ENCODE measurements at regions not wholly inside any gene's neighbourhood (a gene's known extent, or its start where the extent isn't known, plus 50 kb on each side); places are given as distances from the start of the nearest gene placed in this dataset.

DNA sequence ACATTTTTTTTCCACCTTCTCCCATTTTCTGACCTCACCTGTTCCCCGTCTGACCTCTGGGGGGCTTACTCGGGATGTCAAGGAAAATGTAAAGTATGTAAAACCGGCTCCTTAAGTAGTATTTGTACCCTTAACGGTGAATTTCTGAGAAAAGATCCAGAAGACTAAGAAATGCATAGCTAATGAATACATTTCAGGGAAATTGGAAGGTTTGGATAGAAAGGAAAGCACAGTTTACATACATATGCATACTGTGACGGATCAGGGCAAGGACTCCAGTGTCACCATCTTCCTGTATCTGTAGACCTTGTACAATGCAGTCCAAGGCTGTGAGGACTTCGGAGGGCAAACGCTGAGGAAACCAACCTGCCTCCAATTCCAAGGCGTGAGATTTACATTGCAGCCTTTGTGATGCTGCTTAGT lies 2185.9 kb upstream of the TENM3 start:
- Histone ChIP-seq H3K36me3 (replicated peaks in 1 of 2; ENCODE audit: control insufficient read depth in 1 of 2, insufficient read depth in 2 of 2, low read length in 2 of 2) (no peaks in the 10 kb centered on the region), H3K4me3 (replicated peaks in 1 of 3; ENCODE audit: low read depth in 2 of 3, low read length in 3 of 3) (peak overlapping the region in 1 of 3 experiments; percentile 48), H4K20me1 (ENCODE audit: insufficient read depth, low read length) (no peaks in the 10 kb centered on the region), H3K27ac (ENCODE audit: low read depth in 1 of 2, low read length in 2 of 2) (no peak overlapping the region), H3K9ac (ENCODE audit: insufficient read depth, low read length, poor library complexity, severe bottlenecking) (no peak overlapping the region), H3K4me1 (ENCODE audit: control insufficient read depth in 1 of 2, insufficient read depth in 2 of 2, low read length in 2 of 2) (peaks cover 0 to 17% of the 10 kb centered on the region in 2 donors), H3K79me2 (ENCODE audit: insufficient read depth, low read length) (no peaks in the 10 kb centered on the region), H3K9me3 (replicated peaks in 1 of 2; ENCODE audit: control insufficient read depth in 1 of 2, insufficient read depth in 1 of 2, low read length in 2 of 2) (peaks cover 0 to 17% of the 10 kb centered on the region in 2 donors), H3K27me3 (ENCODE audit: control insufficient read depth in 2 of 2, insufficient read depth in 2 of 2, low read length in 2 of 2) (peaks cover 47 to 72% of the 10 kb centered on the region in 2 donors), H3K4me2 (replicated peaks; ENCODE audit: extremely low read depth, low read length, poor library complexity, severe bottlenecking) (no peak overlapping the region), H2AFZ (ENCODE audit: insufficient read depth, low read depth, low read length, poor library complexity, severe bottlenecking) (no peak overlapping the region)
- H3K9me3 Mint-ChIP-seq = peaks cover 0 to 16% (median 4%) of the 10 kb centered on the region in 7 donors
- TF ChIP-seq, protein P1, sequence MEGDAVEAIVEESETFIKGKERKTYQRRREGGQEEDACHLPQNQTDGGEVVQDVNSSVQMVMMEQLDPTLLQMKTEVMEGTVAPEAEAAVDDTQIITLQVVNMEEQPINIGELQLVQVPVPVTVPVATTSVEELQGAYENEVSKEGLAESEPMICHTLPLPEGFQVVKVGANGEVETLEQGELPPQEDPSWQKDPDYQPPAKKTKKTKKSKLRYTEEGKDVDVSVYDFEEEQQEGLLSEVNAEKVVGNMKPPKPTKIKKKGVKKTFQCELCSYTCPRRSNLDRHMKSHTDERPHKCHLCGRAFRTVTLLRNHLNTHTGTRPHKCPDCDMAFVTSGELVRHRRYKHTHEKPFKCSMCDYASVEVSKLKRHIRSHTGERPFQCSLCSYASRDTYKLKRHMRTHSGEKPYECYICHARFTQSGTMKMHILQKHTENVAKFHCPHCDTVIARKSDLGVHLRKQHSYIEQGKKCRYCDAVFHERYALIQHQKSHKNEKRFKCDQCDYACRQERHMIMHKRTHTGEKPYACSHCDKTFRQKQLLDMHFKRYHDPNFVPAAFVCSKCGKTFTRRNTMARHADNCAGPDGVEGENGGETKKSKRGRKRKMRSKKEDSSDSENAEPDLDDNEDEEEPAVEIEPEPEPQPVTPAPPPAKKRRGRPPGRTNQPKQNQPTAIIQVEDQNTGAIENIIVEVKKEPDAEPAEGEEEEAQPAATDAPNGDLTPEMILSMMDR (IDR thresholded peaks at IDR 0.05) = no peak
- H3K36me3 Mint-ChIP-seq = peaks cover 0 to 5% of the 10 kb centered on the region in 2 donors
- peaks cover 58 to 68% (median 58%) of the 10 kb centered on the region in 3 donors for H3K27me3 Mint-ChIP-seq (ENCODE audit: low read depth in 3 of 3)
- peaks cover 14% of the 10 kb centered on the region for H3K4me1 Mint-ChIP-seq
- 40% methylated on average over 1 of the region's 8 CpGs for WGBS (ENCODE audit: insufficient coverage)
- H3K4me3 Mint-ChIP-seq = peak overlapping the region in 1 of 2 donors; percentile 73
- DNase-seq = no peak
- intact Hi-C loops (cut with micrococcal nuclease) = no loop called here
- no peak overlapping the region for H3K27ac Mint-ChIP-seq

DNA sequence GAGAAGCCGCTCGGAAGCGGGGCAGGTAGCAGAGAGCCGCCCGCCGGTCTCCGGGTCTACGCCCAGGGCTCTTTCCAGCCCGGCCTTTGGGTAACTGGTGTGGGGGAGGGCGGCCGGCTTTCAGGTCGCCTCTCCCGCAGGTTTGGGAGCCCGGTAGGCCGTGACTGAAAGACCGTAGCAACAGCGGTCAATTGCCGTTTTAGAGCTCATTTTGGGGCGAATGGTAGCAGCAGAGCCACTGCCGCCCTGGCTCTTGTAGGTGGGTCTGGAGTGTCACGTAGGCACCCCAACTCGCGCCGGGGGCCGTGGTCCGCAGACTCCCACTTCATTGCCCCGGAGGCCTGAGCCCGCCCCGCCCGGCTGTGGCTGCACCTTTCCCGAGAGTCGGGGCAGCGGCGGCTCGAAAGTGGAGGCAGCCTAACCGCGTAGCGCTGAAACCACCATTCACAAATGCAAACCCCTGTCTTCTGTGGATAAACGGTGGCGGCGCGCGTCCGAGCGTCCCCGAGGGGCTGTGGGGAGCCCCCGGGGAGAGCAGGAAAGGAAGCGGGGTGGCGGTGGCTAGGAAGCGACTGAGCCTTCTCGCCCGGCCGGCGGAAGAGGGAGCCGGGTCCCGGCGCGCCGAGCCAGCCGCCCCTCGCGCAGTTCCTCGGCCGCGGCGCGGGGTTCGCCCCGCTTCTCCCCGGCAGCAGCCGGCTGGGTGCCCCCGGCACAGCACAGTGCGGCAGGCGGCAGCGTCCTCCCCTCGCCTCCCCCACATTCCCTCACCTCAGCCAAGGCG lies 2185.1 kb upstream of the TENM3 start:
- Histone ChIP-seq H2AFZ (ENCODE audit: insufficient read depth, low read depth, low read length, poor library complexity, severe bottlenecking) (no peak overlapping the region), H3K4me1 (ENCODE audit: control insufficient read depth in 1 of 2, insufficient read depth in 2 of 2, low read length in 2 of 2) (peaks cover 0 to 17% of the 10 kb centered on the region in 2 donors), H3K27ac (ENCODE audit: low read depth in 1 of 2, low read length in 2 of 2) (no peak overlapping the region), H3K27me3 (ENCODE audit: control insufficient read depth in 2 of 2, insufficient read depth in 2 of 2, low read length in 2 of 2) (peaks cover 48 to 79% of the 10 kb centered on the region in 2 donors), H4K20me1 (ENCODE audit: insufficient read depth, low read length) (no peaks in the 10 kb centered on the region), H3K36me3 (replicated peaks in 1 of 2; ENCODE audit: control insufficient read depth in 1 of 2, insufficient read depth in 2 of 2, low read length in 2 of 2) (no peaks in the 10 kb centered on the region), H3K9ac (ENCODE audit: insufficient read depth, low read length, poor library complexity, severe bottlenecking) (no peak overlapping the region), H3K4me2 (replicated peaks; ENCODE audit: extremely low read depth, low read length, poor library complexity, severe bottlenecking) (peak overlapping the region; percentile 68), H3K9me3 (replicated peaks in 1 of 2; ENCODE audit: control insufficient read depth in 1 of 2, insufficient read depth in 1 of 2, low read length in 2 of 2) (peaks cover 0 to 17% of the 10 kb centered on the region in 2 donors), H3K4me3 (replicated peaks in 1 of 3; ENCODE audit: low read depth in 2 of 3, low read length in 3 of 3) (peak overlapping the region in 2 of 3 experiments; percentile 7 to 48), H3K79me2 (ENCODE audit: insufficient read depth, low read length) (no peaks in the 10 kb centered on the region)
- TF ChIP-seq, protein P1 (IDR thresholded peaks at IDR 0.05) = no peak
- WGBS (ENCODE audit: insufficient coverage) = under 1% methylated on average over 57 of the region's 77 CpGs
- peaks cover 0 to 16% (median 4%) of the 10 kb centered on the region in 7 donors for H3K9me3 Mint-ChIP-seq
- peaks cover 0 to 5% of the 10 kb centered on the region in 2 donors for H3K36me3 Mint-ChIP-seq
- H3K4me3 Mint-ChIP-seq = peak overlapping the region; percentile 56 to 73
- H3K27me3 Mint-ChIP-seq (ENCODE audit: low read depth in 3 of 3) = peaks cover 55 to 70% (median 62%) of the 10 kb centered on the region in 3 donors
- DNase-seq = no peak
- peaks cover 14% of the 10 kb centered on the region for H3K4me1 Mint-ChIP-seq
- no peak overlapping the region for H3K27ac Mint-ChIP-seq
- intact Hi-C loops (cut with micrococcal nuclease) = no loop called here

Measured in CD14-positive monocyte (primary cell).